OCI-LY3 (cell line): ENCODE measurements at regions not wholly inside any gene's neighbourhood (a gene's known extent, or its start where the extent isn't known, plus 50 kb on each side); places are given as distances from the start of the nearest gene placed in this dataset.

Source experiments
- H2AFZ ChIP-seq: fragments of 200-600, 300-600 bp; shearing (Covaris generic); 2 replicates; pipeline ENCODE4 v1.6.0; 2014; ENCODE audit warnings: antibody characterized with exemption, low read depth, low read length
- H3K27ac ChIP-seq: fragments of 200-600, 300-600 bp; sonication (generic); 2 replicates; pipeline ENCODE4 v1.5.1; 2014; ENCODE audit warnings: mild to moderate bottlenecking, low read length, moderate library complexity, mixed read lengths
- H3K27me3 ChIP-seq: fragments of 200-600, 300-600 bp; sonication (generic); 2 replicates; pipeline ENCODE4 v1.6.1; 2014; ENCODE audit warnings: low read depth, low read length, mixed read lengths
- H3K36me3 ChIP-seq: fragments of 200-600, 300-600 bp; sonication (generic); replicated peaks from 2 replicates; pipeline ENCODE3; 2014; ENCODE audit warnings: low read depth, low read length, mixed read lengths
- H3K4me1 ChIP-seq: fragments of 300-600, 200-600 bp; sonication (generic); 2 replicates; pipeline ENCODE4 v1.6.1; 2014; ENCODE audit warnings: low read length, mixed read lengths
- H3K4me2 ChIP-seq: fragments of 200-600, 300-600 bp; sonication (generic); 2 replicates; pipeline ENCODE4 v1.6.1; 2014; ENCODE audit warnings: low read length, mixed read lengths
- H3K4me3 ChIP-seq: fragments of 300-600, 200-600 bp; sonication (generic); 2 replicates; pipeline ENCODE4 v1.5.1; 2014; ENCODE audit warnings: antibody characterized with exemption, mild to moderate bottlenecking, low read length, moderate library complexity
- H3K79me2 ChIP-seq: fragments of 300-600, 200-600 bp; shearing (Covaris generic); 2 replicates; pipeline ENCODE4 v1.6.1; 2014; ENCODE audit warnings: mild to moderate bottlenecking, low read length, mixed read lengths
- H3K9ac ChIP-seq: fragments of 300-600, 200-600 bp; shearing (Covaris generic); 2 replicates; pipeline ENCODE4 v1.6.0; 2014; ENCODE audit warnings: mild to moderate bottlenecking, low read length, moderate library complexity
- H3K9me3 ChIP-seq: fragments of 200-600, 300-600 bp; shearing (Covaris generic); 2 replicates; pipeline ENCODE4 v1.6.1; 2014; ENCODE audit warnings: low read length, mixed read lengths; ENCODE audit not compliant: insufficient read depth
- H4K20me1 ChIP-seq: fragments of 200-600, 300-600 bp; sonication (generic); 2 replicates; pipeline ENCODE4 v1.6.1; 2016; ENCODE audit warnings: low read length, mixed read lengths; ENCODE audit not compliant: insufficient read depth
- CTCF ChIP-seq: fragments of 200-600, 300-600 bp; sonication (generic); IDR thresholded peaks from 2 replicates; pipeline ENCODE4 v1.5.1; 2014; ENCODE audit warnings: antibody characterized with exemption, low read length, low read depth
- EZH2phosphoT487 ChIP-seq: fragments of 200-600 bp; shearing (Covaris generic); IDR thresholded peaks from 2 replicates; pipeline ENCODE4 v1.6.1; 2018; ENCODE audit warnings: antibody characterized with exemption, mixed run types, low read depth

DNA sequence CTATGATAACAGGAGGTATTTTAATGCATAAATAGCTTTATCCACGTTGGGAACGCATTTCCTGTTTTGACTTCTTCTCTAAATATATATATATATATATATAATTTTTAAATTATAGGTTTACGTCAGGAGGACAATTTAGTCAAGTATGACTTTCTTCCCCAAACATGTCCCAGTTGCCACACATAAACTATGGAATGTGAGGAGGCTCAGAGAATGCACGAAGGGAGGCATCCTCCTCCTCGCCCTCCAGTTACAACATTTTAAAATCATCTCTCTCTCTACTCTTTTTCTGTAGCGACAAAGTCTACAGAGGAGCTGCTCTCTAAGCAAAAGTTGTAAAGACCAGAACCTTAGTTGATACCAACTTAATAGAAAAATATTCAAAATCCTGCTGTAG, 106.9 kb upstream of the LYZL1 start:
- no peak overlapping the region for H3K4me3 ChIP-seq
- H2AFZ ChIP-seq, result no peak overlapping the region
- TF ChIP-seq EZH2phosphoT487 (no peak), CTCF (no peak)
- no peak overlapping the region for H3K4me2 ChIP-seq
- H3K27ac ChIP-seq, result no peak overlapping the region
- peaks cover 20% of the 10 kb centered on the region for H3K27me3 ChIP-seq
- H3K9ac ChIP-seq, result no peak overlapping the region
- H3K36me3 ChIP-seq, result no peaks in the 10 kb centered on the region
- no peaks in the 10 kb centered on the region for H3K4me1 ChIP-seq
- H3K9me3 ChIP-seq, result no peaks in the 10 kb centered on the region
- no peaks in the 10 kb centered on the region for H3K79me2 ChIP-seq
- no peaks in the 10 kb centered on the region for H4K20me1 ChIP-seq

- H3K4me1 ChIP-seq, result no peaks in the 10 kb centered on the region
- no peak for TF ChIP-seq EZH2phosphoT487
- TF ChIP-seq CTCF, result no peak
- H3K4me2 ChIP-seq, result no peak overlapping the region
- no peak overlapping the region for H3K27ac ChIP-seq
- no peaks in the 10 kb centered on the region for H4K20me1 ChIP-seq
- no peaks in the 10 kb centered on the region for H3K36me3 ChIP-seq
- no peaks in the 10 kb centered on the region for H3K79me2 ChIP-seq
- H3K9me3 ChIP-seq, result no peaks in the 10 kb centered on the region
- no peak overlapping the region for H3K9ac ChIP-seq
- H3K4me3 ChIP-seq, result no peak overlapping the region
- H2AFZ ChIP-seq, result no peak overlapping the region
- H3K27me3 ChIP-seq, result peaks cover 9% of the 10 kb centered on the region
Measured at GRCh38 chr10:29183301-29183945, 105.4 kb upstream of the LYZL1 start.

GRCh38 chr10:29184205-29185000, 104.5 kb upstream of the LYZL1 start:
- H4K20me1 ChIP-seq, result no peaks in the 10 kb centered on the region
- H3K4me3 ChIP-seq, result no peak overlapping the region
- no peak overlapping the region for H3K9ac ChIP-seq
- H3K36me3 ChIP-seq, result no peaks in the 10 kb centered on the region
- no peak for TF ChIP-seq CTCF
- no peak for TF ChIP-seq EZH2phosphoT487
- H3K27ac ChIP-seq, result no peak overlapping the region
- H2AFZ ChIP-seq, result no peak overlapping the region
- no peak overlapping the region for H3K4me2 ChIP-seq
- H3K79me2 ChIP-seq, result no peaks in the 10 kb centered on the region
- peaks cover 6% of the 10 kb centered on the region; the same call in 1 of the 2 replicates for H3K27me3 ChIP-seq
- H3K4me1 ChIP-seq, result no peaks in the 10 kb centered on the region
- no peaks in the 10 kb centered on the region for H3K9me3 ChIP-seq

GRCh38 chr10:29185050-29185449, 103.8 kb upstream of the LYZL1 start:
- Histone ChIP-seq H3K27me3 (peaks cover 6% of the 10 kb centered on the region; the same call in 1 of the 2 replicates), H4K20me1 (no peaks in the 10 kb centered on the region), H3K4me2 (no peak overlapping the region), H3K36me3 (no peaks in the 10 kb centered on the region), H3K4me3 (no peak overlapping the region), H3K4me1 (no peaks in the 10 kb centered on the region), H3K79me2 (no peaks in the 10 kb centered on the region), H3K9ac (no peak overlapping the region), H3K9me3 (no peaks in the 10 kb centered on the region), H3K27ac (no peak overlapping the region), H2AFZ (no peak overlapping the region)
- TF ChIP-seq EZH2phosphoT487 (no peak), CTCF (no peak)
